DMS53 treated with DMSO at 0.1 percent for 48 hours (cell line): ENCODE measurements at regions not wholly inside any gene's neighbourhood (a gene's known extent, or its start where the extent isn't known, plus 50 kb on each side); places are given as distances from the start of the nearest gene placed in this dataset.
"Not testable (repeated sequence)": the region's sequence is repeated elsewhere in the genome, so short reads cannot be mapped to it uniquely, and the experiment has no call there.

Experiments used
- DNase-seq: peaks from one replicate; lab custom pipeline; 2025; ENCODE audit not compliant: unreplicated experiment; lab: John Stamatoyannopoulos, UW

- no peak for DNase-seq
These were observed 978.4 kb upstream of the KLHL29 start for GRCh38 chr2:22406625-22407024.

GRCh38 chr2:22420076-22420475, 964.9 kb upstream of the KLHL29 start:
- no peak for DNase-seq

GRCh38 chr2:22442051-22442450, 942.9 kb upstream of the KLHL29 start:
- no peak for DNase-seq

- no peak for DNase-seq
These were observed 940.7 kb upstream of the KLHL29 start for GRCh38 chr2:22444281-22444680.

- no peak for DNase-seq
These were observed 935.3 kb upstream of the KLHL29 start for GRCh38 chr2:22449696-22450095.

- DNase-seq = no peak
These were observed 934.1 kb upstream of the KLHL29 start for GRCh38 chr2:22450831-22451230.

- DNase-seq = no peak
These were observed 930.0 kb upstream of the KLHL29 start for GRCh38 chr2:22454826-22455485.

GRCh38 chr2:22458440-22458839, 926.5 kb upstream of the KLHL29 start:
- no peak for DNase-seq

- not testable (repeated sequence) for DNase-seq
These were observed 909.9 kb upstream of the KLHL29 start for GRCh38 chr2:22475103-22475502.

GRCh38 chr2:22478329-22478728, 906.6 kb upstream of the KLHL29 start:
- DNase-seq = no peak

GRCh38 chr2:22481486-22482259, 903.3 kb upstream of the KLHL29 start:
- DNase-seq = no peak

GRCh38 chr2:22483036-22483435, 901.9 kb upstream of the KLHL29 start:
- no peak for DNase-seq

GRCh38 chr2:22485486-22485885, 899.5 kb upstream of the KLHL29 start:
- DNase-seq = no peak

- no peak for DNase-seq
These were observed 898.6 kb upstream of the KLHL29 start for GRCh38 chr2:22486343-22486742.

- DNase-seq = no peak
These were observed 897.9 kb upstream of the KLHL29 start for GRCh38 chr2:22487036-22487435.

- no peak for DNase-seq
These were observed 897.4 kb upstream of the KLHL29 start for GRCh38 chr2:22487541-22487940.

GRCh38 chr2:22491442-22491841, 893.5 kb upstream of the KLHL29 start:
- no peak for DNase-seq

- DNase-seq = no peak
These were observed 890.8 kb upstream of the KLHL29 start for GRCh38 chr2:22494156-22494555.

GRCh38 chr2:22497064-22497463, 887.9 kb upstream of the KLHL29 start:
- no peak for DNase-seq

GRCh38 chr2:22497789-22498188, 887.2 kb upstream of the KLHL29 start:
- no peak for DNase-seq

- DNase-seq = no peak
These were observed 885.7 kb upstream of the KLHL29 start for GRCh38 chr2:22499082-22499839.

- no peak for DNase-seq
These were observed 884.4 kb upstream of the KLHL29 start for GRCh38 chr2:22500555-22500935.
